ENCODE measurements at regions not wholly inside any gene's neighbourhood (a gene's known extent, or its start where the extent isn't known, plus 50 kb on each side); places are given as distances from the start of the nearest gene placed in this dataset.
"Not testable (repeated sequence)": the region's sequence is repeated elsewhere in the genome, so short reads cannot be mapped to it uniquely, and the experiment has no call there.

DNA sequence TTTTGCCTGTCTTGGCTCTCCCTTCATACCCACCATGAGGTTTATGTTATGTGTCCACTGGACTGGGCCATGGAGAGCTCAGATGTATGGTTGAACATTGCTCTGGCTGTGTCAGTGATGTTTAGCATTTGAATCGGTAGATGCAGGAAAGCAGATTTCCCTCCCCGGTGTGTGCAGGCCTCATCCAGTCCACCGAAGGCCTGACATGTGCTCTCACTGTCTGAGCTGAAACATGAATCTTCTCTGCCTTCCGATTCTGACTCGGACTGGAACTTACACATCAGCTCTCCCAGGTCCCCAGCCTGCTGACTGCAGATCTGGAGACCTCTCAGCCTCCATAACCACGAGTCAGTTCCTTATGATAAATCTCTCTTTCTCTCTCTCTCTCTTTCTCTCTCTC is 72.4 kb upstream of the SLC66A3 start:
- H3K4me3 ChIP-seq (ENCODE audit: insufficient read depth, low read length): no peak overlapping the region
- no peaks in the 10 kb centered on the region for H3K27me3 ChIP-seq (ENCODE audit: insufficient read depth, low read length)
- H3K36me3 ChIP-seq (ENCODE audit: insufficient read depth, low read length): no peaks in the 10 kb centered on the region
- H3K9me3 ChIP-seq (ENCODE audit: low read depth, low read length): no peaks in the 10 kb centered on the region
- no peaks in the 10 kb centered on the region for H3K79me2 ChIP-seq (ENCODE audit: insufficient read depth, low read length)
- peaks cover 3% of the 10 kb centered on the region for H3K4me1 ChIP-seq (ENCODE audit: insufficient read depth, low read length)
- H4K20me1 ChIP-seq (ENCODE audit: insufficient read depth, low read length): no peaks in the 10 kb centered on the region
- H3K4me2 ChIP-seq (ENCODE audit: insufficient read depth, low read length): no peak overlapping the region
- TF ChIP-seq CTCF (IDR thresholded peaks at IDR 0.05; ENCODE audit: extremely low read depth, low read depth, low read length): no peak
- no peak overlapping the region for H2AFZ ChIP-seq (ENCODE audit: low read length)
- H3K27ac ChIP-seq (ENCODE audit: low read depth, low read length): no peak overlapping the region
- DNase-seq (ENCODE audit: insufficient read length, low spot score, missing footprints): no peak

GRCh38 chr2:11088821-11089220 is 66.4 kb upstream of the SLC66A3 start:
- not testable (repeated sequence) for H3K79me2 ChIP-seq (ENCODE audit: insufficient read depth, low read length); H3K36me3 ChIP-seq (ENCODE audit: insufficient read depth, low read length); H3K9me3 ChIP-seq (ENCODE audit: low read depth, low read length); H3K4me2 ChIP-seq (ENCODE audit: insufficient read depth, low read length); H2AFZ ChIP-seq (ENCODE audit: low read length); DNase-seq (ENCODE audit: insufficient read length, low spot score, missing footprints); H4K20me1 ChIP-seq (ENCODE audit: insufficient read depth, low read length); H3K4me3 ChIP-seq (ENCODE audit: insufficient read depth, low read length); H3K27me3 ChIP-seq (ENCODE audit: insufficient read depth, low read length); H3K27ac ChIP-seq (ENCODE audit: low read depth, low read length); H3K4me1 ChIP-seq (ENCODE audit: insufficient read depth, low read length)

DNA sequence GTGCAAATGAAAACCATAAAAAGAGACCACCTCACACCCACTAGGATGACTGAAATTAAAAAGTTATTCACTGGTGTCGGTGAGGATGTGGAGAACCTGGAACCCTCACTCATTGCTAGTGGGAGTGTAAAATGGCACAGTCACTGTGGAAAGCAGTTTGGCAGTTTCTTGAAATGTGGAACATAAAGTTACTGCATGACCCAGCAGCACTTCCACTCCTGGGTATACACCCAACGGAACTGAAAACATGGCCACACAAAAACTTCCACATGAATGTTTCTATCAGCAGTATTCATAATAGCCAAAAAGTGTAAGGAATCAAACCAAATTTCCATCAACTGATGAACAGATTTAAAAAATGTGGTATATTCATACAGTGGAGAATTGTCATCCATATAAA is 65.1 kb upstream of the SLC66A3 start:
- Histone ChIP-seq H3K27me3 (ENCODE audit: insufficient read depth, low read length) (peaks cover 4% of the 10 kb centered on the region), H3K4me2 (ENCODE audit: insufficient read depth, low read length) (no peak overlapping the region), H3K79me2 (ENCODE audit: insufficient read depth, low read length) (no peaks in the 10 kb centered on the region), H3K27ac (ENCODE audit: low read depth, low read length) (no peak overlapping the region), H2AFZ (ENCODE audit: low read length) (no peak overlapping the region), H3K4me1 (ENCODE audit: insufficient read depth, low read length) (peaks cover 5% of the 10 kb centered on the region), H3K4me3 (ENCODE audit: insufficient read depth, low read length) (no peak overlapping the region), H4K20me1 (ENCODE audit: insufficient read depth, low read length) (no peaks in the 10 kb centered on the region), H3K9me3 (ENCODE audit: low read depth, low read length) (no peaks in the 10 kb centered on the region), H3K36me3 (ENCODE audit: insufficient read depth, low read length) (no peaks in the 10 kb centered on the region)
- no peak for DNase-seq (ENCODE audit: insufficient read length, low spot score, missing footprints)
- no peak for TF ChIP-seq CTCF (IDR thresholded peaks at IDR 0.05; ENCODE audit: extremely low read depth, low read depth, low read length)

DNA sequence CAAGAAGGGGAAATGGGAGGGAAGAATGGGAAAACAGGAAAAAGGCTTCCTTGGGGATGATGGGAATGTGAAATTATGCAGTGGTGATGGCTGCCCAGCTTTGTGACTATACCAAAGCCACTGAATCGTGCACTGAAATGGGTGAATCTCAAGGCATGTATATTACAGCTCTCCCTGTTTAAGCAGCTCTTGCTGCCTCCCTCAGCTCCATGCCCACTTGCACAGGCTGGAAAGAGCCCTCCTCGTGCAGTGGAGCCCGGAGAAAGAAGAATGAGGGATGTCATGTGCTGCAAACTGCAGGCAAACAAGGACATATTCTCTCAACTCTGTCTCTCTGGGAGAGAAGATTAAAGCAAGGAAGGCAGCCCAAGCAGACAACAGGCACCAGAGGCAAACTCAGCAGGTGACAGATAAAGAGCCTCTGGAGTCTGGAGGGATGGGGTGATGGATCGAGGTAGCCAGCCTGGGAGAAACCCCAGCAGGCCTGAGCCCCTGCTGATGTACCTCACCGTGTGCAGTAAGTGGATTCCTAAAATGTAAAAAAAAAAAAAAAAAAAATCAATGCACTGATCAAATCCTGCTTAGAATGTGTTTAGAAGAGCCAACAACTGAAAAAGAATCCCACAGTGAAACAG is 62.4 kb upstream of the SLC66A3 start:
- no peak overlapping the region for H2AFZ ChIP-seq (ENCODE audit: low read length)
- peaks cover 9% of the 10 kb centered on the region for H3K4me1 ChIP-seq (ENCODE audit: insufficient read depth, low read length)
- DNase-seq (ENCODE audit: insufficient read length, low spot score, missing footprints): no peak
- no peak overlapping the region for H3K4me3 ChIP-seq (ENCODE audit: insufficient read depth, low read length)
- no peaks in the 10 kb centered on the region for H3K36me3 ChIP-seq (ENCODE audit: insufficient read depth, low read length)
- H3K27me3 ChIP-seq (ENCODE audit: insufficient read depth, low read length): peaks cover 4% of the 10 kb centered on the region
- no peak overlapping the region for H3K27ac ChIP-seq (ENCODE audit: low read depth, low read length)
- TF ChIP-seq CTCF (IDR thresholded peaks at IDR 0.05; ENCODE audit: extremely low read depth, low read depth, low read length): no peak
- H3K79me2 ChIP-seq (ENCODE audit: insufficient read depth, low read length): no peaks in the 10 kb centered on the region
- no peaks in the 10 kb centered on the region for H4K20me1 ChIP-seq (ENCODE audit: insufficient read depth, low read length)
- H3K4me2 ChIP-seq (ENCODE audit: insufficient read depth, low read length): no peak overlapping the region
- no peaks in the 10 kb centered on the region for H3K9me3 ChIP-seq (ENCODE audit: low read depth, low read length)

Data from osteoblast (primary cell).